HG03196 (cell line): ENCODE measurements at regions not wholly inside any gene's neighbourhood (a gene's known extent, or its start where the extent isn't known, plus 50 kb on each side); places are given as distances from the start of the nearest gene placed in this dataset.
"Not testable (repeated sequence)": the region's sequence is repeated elsewhere in the genome, so short reads cannot be mapped to it uniquely, and the experiment has no call there.

Experiments used
- ATAC-seq: cut with Tn5 transposase; IDR thresholded peaks from one replicate; pipeline ENCODE4 v1.9.1; 2021; ENCODE audit not compliant: unreplicated experiment

GRCh38 chr7:96826089-96826488 is 116.4 kb upstream of the SEM1 start:
- ATAC-seq: no peak

GRCh38 chr7:96827701-96828100 is 118.1 kb upstream of the SEM1 start:
- no peak for ATAC-seq

- ATAC-seq: not testable (repeated sequence)
These were observed 119.5 kb upstream of the SEM1 start for GRCh38 chr7:96829121-96829520.

GRCh38 chr7:96831446-96831845 is 121.8 kb upstream of the SEM1 start:
- no peak for ATAC-seq

- no peak for ATAC-seq
These were observed 122.5 kb upstream of the SEM1 start for GRCh38 chr7:96832092-96832662.

GRCh38 chr7:96833676-96834453 is 124.2 kb upstream of the SEM1 start:
- no peak for ATAC-seq

GRCh38 chr7:96836456-96836855 is 126.8 kb upstream of the SEM1 start:
- no peak for ATAC-seq

GRCh38 chr7:96837593-96837992 is 127.9 kb upstream of the SEM1 start:
- ATAC-seq: peak; percentile 95

GRCh38 chr7:96838481-96838880 is 128.8 kb upstream of the SEM1 start:
- ATAC-seq: no peak

- no peak for ATAC-seq
These were observed 145.5 kb upstream of the SEM1 start for GRCh38 chr7:96855139-96855538.

- ATAC-seq: no peak
These were observed 146.0 kb upstream of the SEM1 start for GRCh38 chr7:96855691-96856090.

- no peak for ATAC-seq
These were observed 135.8 kb upstream of the DLX6 start for GRCh38 chr7:96869538-96869937.

GRCh38 chr7:96870185-96870584 is 135.2 kb upstream of the DLX6 start:
- ATAC-seq: no peak

GRCh38 chr7:96870934-96871333 is 134.4 kb upstream of the DLX6 start:
- no peak for ATAC-seq

- no peak for ATAC-seq
These were observed 117.9 kb upstream of the DLX6 start for GRCh38 chr7:96887426-96887825.

GRCh38 chr7:96899108-96899507 is 106.2 kb upstream of the DLX6 start:
- no peak for ATAC-seq

- ATAC-seq: no peak
These were observed 103.4 kb upstream of the DLX6 start for GRCh38 chr7:96901822-96902445.

GRCh38 chr7:96903906-96904305 is 101.4 kb upstream of the DLX6 start:
- ATAC-seq: no peak

- no peak for ATAC-seq
These were observed 94.9 kb upstream of the DLX6 start for GRCh38 chr7:96910486-96910885.

GRCh38 chr7:96915029-96915428 is 90.3 kb upstream of the DLX6 start:
- no peak for ATAC-seq

GRCh38 chr7:96920064-96920463 is 85.3 kb upstream of the DLX6 start:
- no peak for ATAC-seq

- no peak for ATAC-seq
These were observed 84.6 kb upstream of the DLX6 start for GRCh38 chr7:96920713-96921112.
